ENCODE measurements at regions not wholly inside any gene's neighbourhood (a gene's known extent, or its start where the extent isn't known, plus 50 kb on each side); places are given as distances from the start of the nearest gene placed in this dataset.

DNA sequence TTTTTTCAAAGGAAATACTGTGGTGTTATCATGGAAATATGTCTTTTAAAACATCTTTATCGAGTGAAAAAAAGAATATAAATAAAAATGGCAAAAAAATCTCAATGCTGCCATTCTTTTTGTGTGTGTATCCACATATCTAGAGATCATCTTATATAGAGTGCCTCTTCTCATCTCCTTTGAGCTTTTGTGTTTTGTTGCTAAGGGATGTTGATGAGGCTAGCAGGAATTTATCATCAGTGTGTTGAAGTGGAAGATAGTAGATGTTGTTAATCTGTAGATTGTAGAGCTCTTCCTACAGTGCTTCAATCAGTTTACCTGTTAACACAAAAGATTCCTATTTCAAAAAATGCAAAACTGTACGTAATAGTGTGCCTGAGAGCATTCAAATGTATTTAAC, 1738.0 kb upstream of the SEL1L start:
- TF ChIP-seq CTCF (conservative IDR thresholded peaks at IDR 0.05; ENCODE audit: low read length) (no peak), EZH2phosphoT487 (IDR thresholded peaks at IDR 0.05; ENCODE audit: borderline replicate concordance, low read depth, low read length) (no peak)

Data from OCI-LY7 (cell line).